GM12878 (cell line): ENCODE measurements at regions not wholly inside any gene's neighbourhood (a gene's known extent, or its start where the extent isn't known, plus 50 kb on each side); places are given as distances from the start of the nearest gene placed in this dataset.

ENCODE experiments used
- ATAC-seq: fragments of 200-7000 bp; cut with Tn5 transposase; 3 replicates; pipeline ENCODE4 v1.9.1; 2020; ENCODE audit warnings: mild to moderate bottlenecking, moderate library complexity
- BruUV-seq: library from RNA; stranded (reverse); fragments of 400-500 nt; replicated peaks from 2 replicates; lab custom pipeline; 2021; lab: Mats Ljungman, UMichigan
- CTCF ChIA-PET: fragments of 300-600 bp; sonication (Branson Sonifier 250); formaldehyde crosslinking; extraction: SDS; loops from one replicate; lab custom pipeline; 2021; ENCODE audit warnings: inconsistent platforms; lab: Yijun Ruan, JAX
- POLR2A ChIA-PET: fragments of 350-600 bp; formaldehyde crosslinking; extraction: SDS; loops from one replicate; lab custom pipeline; 2021; ENCODE audit warnings: inconsistent platforms; lab: Charles Lee
- RAD21 ChIA-PET: fragments of 300-600 bp; sonication (Branson Sonifier 250); formaldehyde crosslinking; loops from one replicate; lab custom pipeline; 2023; ENCODE audit warnings: antibody characterized with exemption; ENCODE audit not compliant: unreplicated experiment; lab: Charles Lee
- SMC1A ChIA-PET: fragments of 300-600 bp; sonication (Branson Sonifier 250); formaldehyde crosslinking; loops from one replicate; lab custom pipeline; 2023; ENCODE audit not compliant: unreplicated experiment, uncharacterized antibody; lab: Charles Lee
- DNase-seq: peaks from one replicate; pipeline ENCODE4 v3.0.0-alpha.2; 2011; ENCODE audit warnings: low read depth, low spot score
- FAIRE-seq: peaks from 3 replicates; lab custom pipeline; 2011; peaks lifted over from hg19 to GRCh38; lab: Jason Lieb, UNC
- H2AFZ ChIP-seq: 2 replicates; pipeline ENCODE4 v1.6.0; 2011; ENCODE audit warnings: low read depth, low read length, control low read depth; ENCODE audit not compliant: control insufficient read depth
- H3K27ac ChIP-seq: 2 replicates; pipeline ENCODE4 v1.5.1; 2011; ENCODE audit warnings: control low read depth; ENCODE audit not compliant: control insufficient read depth, insufficient read depth
- H3K27me3 ChIP-seq, 2 experiments: replicated peaks in 1 of 2; 2 replicates each; pipeline versions ENCODE4 v1.6.0 to v1.6.1; 2011; ENCODE audit warnings: low read length in 1 of 2; ENCODE audit not compliant: control insufficient read depth in 2 of 2, insufficient read depth in 2 of 2
- H3K36me3 ChIP-seq, 2 experiments: 2 replicates each; pipeline ENCODE4 v1.5.1; 2011; ENCODE audit warnings: low read length in 1 of 2; ENCODE audit not compliant: control insufficient read depth in 2 of 2, insufficient read depth in 2 of 2
- H3K4me1 ChIP-seq: 2 replicates; pipeline ENCODE4 v1.6.1; 2011; ENCODE audit warnings: mild to moderate bottlenecking, low read length, moderate library complexity, mixed read lengths; ENCODE audit not compliant: control insufficient read depth, insufficient read depth
- H3K4me2 ChIP-seq: 2 replicates; pipeline ENCODE4 v1.6.0; 2011; ENCODE audit warnings: control low read depth; ENCODE audit not compliant: control insufficient read depth, insufficient read depth
- H3K4me3 ChIP-seq: fragments of 200-600 bp; sonication (generic); 2 replicates; pipeline ENCODE4 v1.5.1; 2016
- H3K79me2 ChIP-seq: 2 replicates; pipeline ENCODE4 v1.6.0; 2011; ENCODE audit warnings: low read length; ENCODE audit not compliant: control insufficient read depth, insufficient read depth
- H3K9ac ChIP-seq: 2 replicates; pipeline ENCODE4 v1.8.0; 2011; ENCODE audit warnings: low read length, control low read depth, mixed read lengths; ENCODE audit not compliant: control insufficient read depth, insufficient read depth
- H3K9me3 ChIP-seq: replicated peaks from 3 replicates; pipeline ENCODE4 v1.5.1; 2011; ENCODE audit warnings: mild to moderate bottlenecking, low read length; ENCODE audit not compliant: control insufficient read depth, insufficient read depth
- H4K20me1 ChIP-seq: 2 replicates; pipeline ENCODE4 v1.6.0; 2011; ENCODE audit not compliant: control insufficient read depth, insufficient read depth
- CBX5 ChIP-seq: sonication (generic); IDR thresholded peaks from 2 replicates; pipeline ENCODE4 v1.6.1; 2016; ENCODE audit warnings: low read depth, moderate library complexity, mild to moderate bottlenecking, inconsistent platforms
- CEBPB ChIP-seq, 2 experiments: fragments of 150-350 bp in 1 of 2; IDR thresholded peaks; 2 replicates each; pipeline ENCODE4 v1.6.1; 2012 to 2014; ENCODE audit warnings: low read depth in 2 of 2, low read length in 2 of 2, borderline replicate concordance in 1 of 2, inconsistent platforms in 1 of 2
- CHD1 ChIP-seq: IDR thresholded peaks from 2 replicates; pipeline ENCODE4 v1.6.1; 2012; ENCODE audit warnings: low read depth, low read length, improper control_type of control experiment
- CHD4 ChIP-seq: fragments of 200-600 bp; sonication (generic); IDR thresholded peaks from 2 replicates; pipeline ENCODE4 v1.6.1; 2016; ENCODE audit warnings: mild to moderate bottlenecking
- EGR1 ChIP-seq, 2 experiments: IDR thresholded peaks; 1 replicate in 1 of 2; 2 replicates in 1 of 2; pipeline ENCODE4 v1.6.1; 2011 to 2012; ENCODE audit warnings: low read depth in 2 of 2, low read length in 2 of 2, borderline replicate concordance in 1 of 2, mild to moderate bottlenecking in 1 of 2, moderate library complexity in 1 of 2
- EZH2 ChIP-seq: IDR thresholded peaks from 2 replicates; pipeline ENCODE4 v1.6.1; 2012; ENCODE audit warnings: low read depth, mild to moderate bottlenecking, control low read depth, inconsistent platforms, low read length, borderline replicate concordance; ENCODE audit not compliant: control insufficient read depth
- IKZF2 ChIP-seq, 2 experiments: fragments of 450-650 bp; IDR thresholded peaks; 2 replicates each; pipeline ENCODE4 v1.6.1; 2017; ENCODE audit warnings: mild to moderate bottlenecking in 2 of 2, moderate library complexity in 2 of 2
- IRF3 ChIP-seq: fragments of 450-650 bp; IDR thresholded peaks from 2 replicates; pipeline ENCODE4 v1.6.1; 2014; ENCODE audit warnings: mild to moderate bottlenecking
- IRF4 ChIP-seq: IDR thresholded peaks from 2 replicates; pipeline ENCODE4 v1.6.1; 2011; ENCODE audit warnings: low read depth, low read length
- KAT2A ChIP-seq: conservative IDR thresholded peaks from 2 replicates; pipeline ENCODE4 v1.6.1; 2011; ENCODE audit warnings: low read depth, low read length; ENCODE audit not compliant: control insufficient read depth
- NFXL1 ChIP-seq: fragments of 450-650 bp; IDR thresholded peaks from 2 replicates; pipeline ENCODE4 v1.6.1; 2017; ENCODE audit warnings: antibody characterized with exemption, mild to moderate bottlenecking, borderline replicate concordance
- POLR2AphosphoS2 ChIP-seq: IDR thresholded peaks from 2 replicates; pipeline ENCODE4 v1.6.1; 2011; ENCODE audit warnings: low read depth, mild to moderate bottlenecking, low read length, improper control_type of control experiment, moderate library complexity
- RAD21 ChIP-seq: IDR thresholded peaks from 2 replicates; pipeline ENCODE4 v1.6.1; 2011; ENCODE audit warnings: mild to moderate bottlenecking, low read depth, low read length, moderate library complexity; ENCODE audit not compliant: insufficient read depth
- RELB ChIP-seq: fragments of 450-650 bp; IDR thresholded peaks from 2 replicates; pipeline ENCODE4 v1.6.1; 2017; ENCODE audit warnings: low read depth, mild to moderate bottlenecking, moderate library complexity
- SIN3A ChIP-seq: IDR thresholded peaks from 2 replicates; pipeline ENCODE4 v1.6.1; 2012; ENCODE audit warnings: low read depth, low read length, improper control_type of control experiment
- SKIL ChIP-seq: fragments of 450-650 bp; IDR thresholded peaks from 2 replicates; pipeline ENCODE4 v1.6.1; 2017; ENCODE audit warnings: mild to moderate bottlenecking, low read depth, inconsistent platforms; ENCODE audit not compliant: poor library complexity, severe bottlenecking
- TARDBP ChIP-seq: IDR thresholded peaks from 2 replicates; pipeline ENCODE4 v1.6.1; 2016; ENCODE audit warnings: borderline replicate concordance
- ZNF274 ChIP-seq: IDR thresholded peaks from one replicate; pipeline ENCODE4 v1.8.0; 2011; ENCODE audit not compliant: insufficient read length, insufficient read depth
- ZNF384 ChIP-seq: IDR thresholded peaks from 2 replicates; pipeline ENCODE4 v1.6.1; 2012; ENCODE audit warnings: low read depth, mild to moderate bottlenecking, low read length, improper control_type of control experiment, borderline replicate concordance
- ZNF622 ChIP-seq: fragments of 450-650 bp; IDR thresholded peaks from 2 replicates; pipeline ENCODE4 v1.6.1; 2017; ENCODE audit warnings: mild to moderate bottlenecking, inconsistent platforms
- in situ Hi-C: fragments of 300-500 bp; cut with MboI; formaldehyde crosslinking; loops from 9 replicates; pipeline ENCODE4 v1.14.3; 2018; ENCODE audit warnings: mixed read lengths
- intact Hi-C: fragments of 100-400 bp; cut with micrococcal nuclease; formaldehyde crosslinking; loops from one replicate; pipeline ENCODE4 v1.14.2; 2022; ENCODE audit not compliant: unreplicated experiment

- no peak overlapping the region for H3K27ac ChIP-seq
- RAD21 ChIA-PET: no interaction called here
- H2AFZ ChIP-seq: no peak overlapping the region
- H3K79me2 ChIP-seq: no peaks in the 10 kb centered on the region
- POLR2A ChIA-PET: no interaction called here
- H3K9me3 ChIP-seq: no peaks in the 10 kb centered on the region
- ATAC-seq (no peak), FAIRE-seq (no peak), DNase-seq (no peak)
- H4K20me1 ChIP-seq: no peaks in the 10 kb centered on the region
- H3K9ac ChIP-seq: no peak overlapping the region
- intact Hi-C loops: no loop called here
- no peak overlapping the region for H3K4me3 ChIP-seq
- H3K27me3 ChIP-seq: no peaks in the 10 kb centered on the region
- in situ Hi-C loops: no loop called here
- CTCF ChIA-PET: no interaction called here
- no peak overlapping the region for H3K4me2 ChIP-seq
- no TSS peak for BruUV-seq
- SMC1A ChIA-PET: interaction anchor here (0.7 kb wide), 1 partner anchor 237 kb away, joined by 3 read pairs; no protein-coding TSS in a partner anchor
- no peak for TF ChIP-seq ZNF274
- no peak for TF ChIP-seq ZNF384
- TF ChIP-seq ZNF622: no peak
- TF ChIP-seq CHD1: no peak
- TF ChIP-seq SIN3A: no peak
- TF ChIP-seq CBX5: no peak
- TF ChIP-seq RELB: no peak
- no peak for TF ChIP-seq SKIL
- no peak for TF ChIP-seq EZH2
- TF ChIP-seq CEBPB (IDR thresholded peaks at IDR 0.05; ENCODE audit: borderline replicate concordance in 1 of 2, low read depth in 2 of 2, low read length in 2 of 2): no peak
- TF ChIP-seq IKZF2 (IDR thresholded peaks at IDR 0.05): no peak
- no peak for TF ChIP-seq IRF4
- no peak for TF ChIP-seq TARDBP
- no peak for TF ChIP-seq KAT2A
- no peak for TF ChIP-seq EGR1 (IDR thresholded peaks at IDR 0.05; ENCODE audit: borderline replicate concordance in 1 of 2, low read depth in 2 of 2, low read length in 2 of 2)
- TF ChIP-seq POLR2AphosphoS2: no peak
- no peak for TF ChIP-seq CHD4
- TF ChIP-seq IRF3: no peak
- TF ChIP-seq NFXL1: no peak
- no peak for TF ChIP-seq RAD21
- no peaks in the 10 kb centered on the region for H3K36me3 ChIP-seq
- no peaks in the 10 kb centered on the region for H3K4me1 ChIP-seq
These were observed 97.9 kb upstream of the PCSK1 start for GRCh38 chr5:96530901-96531300.
